HEK293T (cell line): ENCODE measurements at regions not wholly inside any gene's neighbourhood (a gene's known extent, or its start where the extent isn't known, plus 50 kb on each side); places are given as distances from the start of the nearest gene placed in this dataset.
"Not testable (repeated sequence)": the region's sequence is repeated elsewhere in the genome, so short reads cannot be mapped to it uniquely, and the experiment has no call there.

Experiments used
- CTCF ChIA-PET: fragments of 350-600 bp; formaldehyde crosslinking; extraction: SDS; loops from one replicate; lab custom pipeline; 2021; ENCODE audit warnings: antibody characterized with exemption, inconsistent platforms; lab: Yijun Ruan, JAX
- POLR2A ChIA-PET: fragments of 350-600 bp; formaldehyde crosslinking; extraction: SDS; loops from one replicate; lab custom pipeline; 2020; ENCODE audit warnings: antibody characterized with exemption, inconsistent platforms; lab: Yijun Ruan, JAX
- DNase-seq: peaks from one replicate; pipeline ENCODE4 v3.0.0; 2012; ENCODE audit warnings: mixed read lengths; ENCODE audit errors: extremely low spot score
- ARNT ChIP-seq: fragments of 450-650 bp; IDR thresholded peaks from 2 replicates; pipeline ENCODE4 v1.6.1; 2017; ENCODE audit warnings: mild to moderate bottlenecking
- BHLHE40 ChIP-seq: fragments of 450-650 bp; IDR thresholded peaks from 2 replicates; pipeline ENCODE4 v1.6.1; 2016; ENCODE audit warnings: mild to moderate bottlenecking, moderate library complexity, borderline replicate concordance
- CTBP1 ChIP-seq: fragments of 450-650 bp; IDR thresholded peaks from 2 replicates; pipeline ENCODE4 v1.6.1; 2016; ENCODE audit warnings: borderline replicate concordance
- ELF4 ChIP-seq: fragments of 450-650 bp; IDR thresholded peaks from 2 replicates; pipeline ENCODE4 v1.6.1; 2017; ENCODE audit warnings: antibody characterized with exemption
- FOXA1 ChIP-seq: fragments of 450-650 bp; IDR thresholded peaks from 2 replicates; pipeline ENCODE4 v1.6.1; 2016; ENCODE audit warnings: mild to moderate bottlenecking
- FOXK2 ChIP-seq: fragments of 450-650 bp; IDR thresholded peaks from 2 replicates; pipeline ENCODE4 v1.6.1; 2016; ENCODE audit warnings: mild to moderate bottlenecking
- FOXM1 ChIP-seq: fragments of 450-650 bp; IDR thresholded peaks from 2 replicates; pipeline ENCODE4 v1.6.1; 2017; ENCODE audit warnings: mild to moderate bottlenecking, borderline replicate concordance
- HDGF ChIP-seq: fragments of 450-650 bp; IDR thresholded peaks from 2 replicates; pipeline ENCODE4 v1.6.1; 2017; ENCODE audit warnings: antibody characterized with exemption, borderline replicate concordance
- L3MBTL2 ChIP-seq: fragments of 450-650 bp; conservative IDR thresholded peaks from 2 replicates; pipeline ENCODE4 v1.6.1; 2016; ENCODE audit warnings: mild to moderate bottlenecking
- LEF1 ChIP-seq: fragments of 450-650 bp; IDR thresholded peaks from 2 replicates; pipeline ENCODE4 v1.6.1; 2017; ENCODE audit warnings: mild to moderate bottlenecking, borderline replicate concordance
- NFRKB ChIP-seq: fragments of 450-650 bp; IDR thresholded peaks from 2 replicates; pipeline ENCODE4 v1.6.1; 2016; ENCODE audit warnings: mild to moderate bottlenecking, moderate library complexity
- SP1 ChIP-seq: fragments of 450-650 bp; IDR thresholded peaks from 2 replicates; pipeline ENCODE4 v1.6.1; 2017
- SUZ12 ChIP-seq: fragments of 450-650 bp; IDR thresholded peaks from 2 replicates; pipeline ENCODE4 v1.6.1; 2016; ENCODE audit warnings: mild to moderate bottlenecking
- TARDBP ChIP-seq: fragments of 450-650 bp; IDR thresholded peaks from 2 replicates; pipeline ENCODE4 v1.6.1; 2016
- ZNF384 ChIP-seq: fragments of 450-650 bp; IDR thresholded peaks from 2 replicates; pipeline ENCODE4 v1.6.1; 2016
- TF ChIP-seq, protein P1 (sequence below): fragments of 450-650 bp; IDR thresholded peaks from 2 replicates; pipeline ENCODE4 v1.6.1; 2016

DNA sequence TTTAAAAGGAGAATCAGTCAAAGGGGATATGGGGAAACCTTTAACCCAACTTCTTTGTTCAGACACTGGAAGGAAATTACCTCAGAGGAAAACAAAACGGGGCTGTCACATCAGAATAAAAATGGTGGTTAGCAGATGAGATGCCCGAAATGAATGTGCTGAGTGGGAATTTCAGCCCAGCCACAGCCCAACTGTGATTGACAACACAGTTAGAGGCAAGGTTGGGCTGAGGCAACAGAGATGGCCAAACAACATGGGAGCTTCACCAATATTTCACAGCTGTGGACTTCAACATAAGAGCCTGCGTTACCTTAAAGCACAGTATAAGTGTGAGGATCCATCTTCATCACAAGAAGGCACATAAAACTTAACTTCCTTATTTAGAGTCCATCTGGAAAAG, 133.5 kb upstream of the PTPRZ1 start:
- ChIA-PET CTCF (no interaction called here), POLR2A (no interaction called here)
- TF ChIP-seq, protein P1, sequence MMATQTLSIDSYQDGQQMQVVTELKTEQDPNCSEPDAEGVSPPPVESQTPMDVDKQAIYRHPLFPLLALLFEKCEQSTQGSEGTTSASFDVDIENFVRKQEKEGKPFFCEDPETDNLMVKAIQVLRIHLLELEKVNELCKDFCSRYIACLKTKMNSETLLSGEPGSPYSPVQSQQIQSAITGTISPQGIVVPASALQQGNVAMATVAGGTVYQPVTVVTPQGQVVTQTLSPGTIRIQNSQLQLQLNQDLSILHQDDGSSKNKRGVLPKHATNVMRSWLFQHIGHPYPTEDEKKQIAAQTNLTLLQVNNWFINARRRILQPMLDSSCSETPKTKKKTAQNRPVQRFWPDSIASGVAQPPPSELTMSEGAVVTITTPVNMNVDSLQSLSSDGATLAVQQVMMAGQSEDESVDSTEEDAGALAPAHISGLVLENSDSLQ: no peak
- TF ChIP-seq HDGF (no peak), ZNF384 (no peak), ARNT (no peak), LEF1 (no peak), SUZ12 (no peak), TARDBP (no peak), FOXM1 (no peak), FOXA1 (no peak), BHLHE40 (no peak), SP1 (no peak)
- no peak for DNase-seq

DNA sequence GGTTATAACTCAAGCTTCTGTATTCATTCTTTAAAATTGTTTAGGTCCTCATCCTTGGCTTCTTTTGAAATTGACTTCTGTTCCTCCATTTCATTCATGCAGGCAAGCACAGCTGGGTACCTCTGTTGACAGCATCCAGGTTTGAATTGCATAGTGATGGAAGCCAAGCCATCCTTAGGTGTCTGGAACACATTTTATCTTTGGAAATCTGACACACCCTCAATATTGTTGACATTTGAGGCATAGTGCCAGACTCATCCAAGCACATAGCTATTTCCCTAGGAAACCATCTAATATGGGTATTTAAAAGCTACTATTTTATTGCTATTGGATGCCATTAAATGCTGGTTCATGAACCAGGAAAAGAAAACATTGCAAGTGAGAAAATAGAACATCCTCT, 142.1 kb upstream of the PTPRZ1 start:
- ChIA-PET CTCF (no interaction called here), POLR2A (no interaction called here)
- TF ChIP-seq SUZ12 (no peak), HDGF (no peak), BHLHE40 (no peak), FOXA1 (no peak), LEF1 (no peak), TARDBP (no peak), FOXM1 (no peak), NFRKB (no peak), ELF4 (no peak)
- TF ChIP-seq, protein P1: no peak
- DNase-seq: no peak

DNA sequence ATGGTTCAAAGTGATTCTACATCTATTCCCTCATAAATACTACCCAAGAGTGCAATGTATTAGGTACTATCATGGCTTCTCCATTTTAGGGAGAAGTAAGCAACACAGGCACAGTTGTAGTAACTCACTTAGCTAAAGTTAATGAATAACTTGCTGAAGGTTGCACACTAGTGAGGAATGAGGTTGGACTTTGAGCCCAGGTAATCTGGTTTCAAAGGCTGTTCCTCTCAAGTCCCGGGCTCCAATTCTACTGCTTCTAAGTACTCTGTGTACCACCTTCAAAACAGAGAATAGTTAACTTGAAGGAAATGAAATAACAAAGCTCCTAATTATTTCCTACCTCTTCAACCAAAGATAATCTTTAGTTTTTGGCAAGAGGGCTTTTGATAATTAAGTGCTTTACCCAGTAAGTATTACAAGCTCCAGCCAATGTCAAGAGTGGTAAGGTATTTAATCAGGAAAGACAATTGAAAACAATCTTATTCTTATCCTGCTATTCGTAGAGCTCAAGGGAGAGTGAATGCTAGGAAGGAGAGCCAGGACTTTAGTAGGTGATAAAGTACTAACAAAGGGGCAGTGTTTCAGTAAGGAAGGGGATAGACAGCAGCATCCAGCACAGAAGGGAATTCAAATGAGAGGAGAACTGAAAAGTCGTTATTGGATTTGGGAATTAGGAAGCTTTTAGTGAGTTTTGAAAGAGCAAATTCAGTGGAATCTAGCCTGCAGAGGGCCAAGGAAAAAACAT, 158.2 kb upstream of the PTPRZ1 start:
- TF ChIP-seq HDGF (no peak), FOXA1 (no peak), ELF4 (no peak), CTBP1 (no peak), BHLHE40 (no peak), TARDBP (no peak), FOXM1 (no peak), NFRKB (no peak), L3MBTL2 (no peak), ZNF384 (no peak), FOXK2 (no peak)
- POLR2A ChIA-PET: no interaction called here
- CTCF ChIA-PET: no interaction called here
- DNase-seq: no peak

DNA sequence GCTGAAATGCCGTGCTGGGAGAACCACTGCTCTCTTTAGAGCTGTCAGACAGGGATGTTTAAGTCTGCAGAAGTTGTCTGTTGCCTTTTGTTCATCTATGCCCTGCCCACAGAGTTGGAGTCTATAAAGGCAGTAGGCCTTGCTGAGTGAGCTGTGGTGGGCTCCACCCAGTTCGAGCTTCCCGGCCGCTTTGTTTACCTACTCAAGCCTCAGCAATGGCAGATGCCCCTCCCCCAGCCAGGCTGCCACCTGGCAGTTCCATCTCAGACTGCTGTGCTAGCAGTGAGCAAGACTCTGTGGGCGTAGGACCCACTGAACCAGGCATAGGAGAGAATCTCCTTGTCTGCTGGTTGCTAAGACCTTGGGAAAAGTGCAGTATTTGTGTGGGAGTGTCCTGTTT, 160.0 kb upstream of the PTPRZ1 start:
- POLR2A ChIA-PET, DNase-seq, CTCF ChIA-PET: not testable (repeated sequence)

DNA sequence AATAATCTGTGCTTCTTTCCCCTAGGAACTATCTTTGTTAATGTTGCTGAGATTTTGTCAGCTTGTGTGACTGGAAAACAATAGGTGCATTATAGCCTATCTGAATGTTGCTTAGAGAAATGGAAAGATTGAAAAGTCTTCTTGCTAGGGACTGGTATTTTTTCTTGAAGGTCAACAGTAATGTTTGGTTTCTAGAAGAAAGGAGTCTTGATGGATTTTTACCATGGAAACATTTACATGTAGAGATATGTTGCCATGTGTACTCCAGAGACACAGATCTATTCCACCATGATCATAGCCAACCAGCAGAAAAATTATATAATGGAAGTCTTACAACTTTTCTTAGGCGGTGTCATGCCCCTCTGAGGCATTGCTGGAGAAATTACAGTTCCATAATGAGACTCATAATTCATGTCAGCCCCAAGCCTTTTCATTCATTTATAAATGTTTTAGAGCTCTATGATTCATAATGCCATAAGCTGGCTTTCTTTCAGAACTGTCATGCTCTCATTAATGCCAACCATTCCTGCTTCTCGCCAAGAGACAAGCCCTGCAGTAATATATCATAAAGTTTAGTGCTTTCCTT, 175.1 kb upstream of the PTPRZ1 start:
- TF ChIP-seq ELF4 (no peak), SUZ12 (no peak), NFRKB (no peak), L3MBTL2 (no peak), FOXM1 (no peak), TARDBP (no peak), LEF1 (no peak), ARNT (no peak), SP1 (no peak), BHLHE40 (no peak), CTBP1 (no peak), HDGF (no peak), FOXA1 (no peak), ZNF384 (no peak)
- TF ChIP-seq, protein P1: no peak
- POLR2A ChIA-PET: no interaction called here
- CTCF ChIA-PET: no interaction called here
- DNase-seq: no peak

DNA sequence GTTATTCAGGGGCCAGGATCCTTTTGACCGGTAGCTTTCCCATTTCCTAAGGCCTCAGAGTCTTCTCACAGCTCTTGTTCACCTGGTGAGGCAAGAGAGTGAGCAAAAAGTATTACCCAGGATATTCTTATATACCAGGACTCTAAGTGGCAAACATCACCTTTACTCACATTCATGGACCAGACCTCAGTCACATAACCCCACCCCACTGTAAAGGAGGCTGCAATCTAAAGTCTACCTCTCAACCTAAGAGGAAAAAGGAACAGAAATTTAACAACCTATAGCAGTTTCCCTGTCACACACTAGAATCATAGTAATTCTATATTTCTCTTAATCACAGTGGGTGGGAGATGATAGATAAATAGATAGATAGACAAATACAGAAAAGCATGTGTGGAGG, 176.0 kb upstream of the PTPRZ1 start:
- no peak for DNase-seq
- ChIA-PET CTCF (no interaction called here), POLR2A (no interaction called here)
- no peak for TF ChIP-seq ELF4
- TF ChIP-seq FOXK2: no peak
- no peak for TF ChIP-seq NFRKB
